Right atrium auricular region (tissue), 2 donors: ENCODE measurements at regions not wholly inside any gene's neighbourhood (a gene's known extent, or its start where the extent isn't known, plus 50 kb on each side); places are given as distances from the start of the nearest gene placed in this dataset.
"Not testable (repeated sequence)": the region's sequence is repeated elsewhere in the genome, so short reads cannot be mapped to it uniquely, and the experiment has no call there.

ENCODE experiments used
- DNase-seq: peaks from one replicate; pipeline ENCODE4 v3.0.0-alpha.2; 2019; ENCODE audit warnings: low spot score
- H3K27ac ChIP-seq, 2 donors: fragments of 200-600 bp; sonication (generic); 1 replicate in 1 of 2; 2 replicates in 1 of 2; pipeline ENCODE4 v1.5.1; 2016 to 2019
- H3K27me3 ChIP-seq, 2 donors: fragments of 200-600 bp; sonication (generic); one replicate each; pipeline versions ENCODE4 v1.5.1 to v1.6.0; 2017 to 2019
- H3K36me3 ChIP-seq: fragments of 200-600 bp; sonication (generic); one replicate; pipeline ENCODE4 v1.5.1; 2016
- H3K4me1 ChIP-seq, 2 donors: fragments of 200-600 bp; sonication (generic); one replicate each; pipeline versions ENCODE4 v1.5.1 to v1.6.0; 2017 to 2019
- H3K4me3 ChIP-seq, 2 donors: fragments of 200-600 bp; sonication (generic); 1 replicate in 1 of 2; 2 replicates in 1 of 2; pipeline ENCODE4 v1.5.1; 2017 to 2019; ENCODE audit warnings: mild to moderate bottlenecking in 1 of 2, moderate library complexity in 1 of 2
- H3K9me3 ChIP-seq, 2 donors: fragments of 200-600 bp; sonication (generic); one replicate each; pipeline ENCODE4 v1.5.1; 2019
- TF ChIP-seq, protein P1 (sequence below), 2 donors: fragments of 200-600 bp; sonication (generic); IDR thresholded peaks; one replicate each; pipeline ENCODE4 v1.5.1; 2019; ENCODE audit warnings: antibody characterized with exemption in 2 of 2

DNA sequence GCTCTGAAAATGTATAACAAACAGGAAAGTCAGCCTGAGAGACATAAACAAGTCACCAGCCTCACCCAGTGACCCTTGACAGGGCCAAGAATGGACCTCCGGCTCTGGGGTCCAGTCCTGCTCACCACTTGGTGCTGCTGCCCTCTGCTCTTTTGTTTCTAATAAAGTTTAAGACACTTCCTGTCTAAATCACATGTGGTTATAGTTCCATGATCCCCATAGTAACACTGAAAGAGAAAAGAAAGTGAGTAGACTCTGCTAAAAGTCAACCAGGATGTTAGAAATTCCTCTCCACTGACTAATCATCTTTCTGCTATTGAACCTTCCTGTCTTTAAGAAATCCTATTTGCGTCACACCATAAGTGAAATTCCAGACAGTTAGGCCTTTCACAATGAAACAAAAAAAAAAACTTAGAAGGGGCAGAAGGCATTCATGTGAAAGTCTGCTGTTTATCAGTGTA is 179.2 kb upstream of the BET1 start:
- Histone ChIP-seq H3K27ac (peak overlapping the region; percentile 71 to 79), H3K27me3 (no peaks in the 10 kb centered on the region), H3K9me3 (no peaks in the 10 kb centered on the region), H3K4me3 (no peak overlapping the region), H3K36me3 (no peaks in the 10 kb centered on the region), H3K4me1 (peaks cover 0 to 6% of the 10 kb centered on the region in 2 donors)
- TF ChIP-seq, protein P1, sequence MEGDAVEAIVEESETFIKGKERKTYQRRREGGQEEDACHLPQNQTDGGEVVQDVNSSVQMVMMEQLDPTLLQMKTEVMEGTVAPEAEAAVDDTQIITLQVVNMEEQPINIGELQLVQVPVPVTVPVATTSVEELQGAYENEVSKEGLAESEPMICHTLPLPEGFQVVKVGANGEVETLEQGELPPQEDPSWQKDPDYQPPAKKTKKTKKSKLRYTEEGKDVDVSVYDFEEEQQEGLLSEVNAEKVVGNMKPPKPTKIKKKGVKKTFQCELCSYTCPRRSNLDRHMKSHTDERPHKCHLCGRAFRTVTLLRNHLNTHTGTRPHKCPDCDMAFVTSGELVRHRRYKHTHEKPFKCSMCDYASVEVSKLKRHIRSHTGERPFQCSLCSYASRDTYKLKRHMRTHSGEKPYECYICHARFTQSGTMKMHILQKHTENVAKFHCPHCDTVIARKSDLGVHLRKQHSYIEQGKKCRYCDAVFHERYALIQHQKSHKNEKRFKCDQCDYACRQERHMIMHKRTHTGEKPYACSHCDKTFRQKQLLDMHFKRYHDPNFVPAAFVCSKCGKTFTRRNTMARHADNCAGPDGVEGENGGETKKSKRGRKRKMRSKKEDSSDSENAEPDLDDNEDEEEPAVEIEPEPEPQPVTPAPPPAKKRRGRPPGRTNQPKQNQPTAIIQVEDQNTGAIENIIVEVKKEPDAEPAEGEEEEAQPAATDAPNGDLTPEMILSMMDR (IDR thresholded peaks at IDR 0.05): no peak
- DNase-seq: no peak

DNA sequence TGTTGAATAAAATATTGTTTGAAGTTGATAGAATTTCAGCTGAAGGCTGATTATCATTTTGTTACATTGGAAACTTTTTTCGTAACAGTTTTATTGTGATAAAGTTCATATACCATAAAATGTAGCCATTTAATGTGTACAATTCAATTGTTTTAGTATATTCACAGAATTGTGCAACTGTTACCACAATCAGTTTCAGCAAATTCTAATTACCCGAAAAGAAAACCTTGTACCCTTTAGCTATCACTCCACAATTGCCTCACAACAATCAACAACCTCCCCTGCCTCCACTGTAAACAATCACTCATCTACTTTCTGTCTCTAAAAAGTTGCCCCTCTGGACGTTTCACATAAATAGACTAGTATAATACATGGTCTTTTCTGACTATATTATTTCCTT is 179.7 kb upstream of the BET1 start:
- peaks cover 0 to 6% of the 10 kb centered on the region in 2 donors for H3K4me1 ChIP-seq
- DNase-seq: no peak
- no peaks in the 10 kb centered on the region for H3K27me3 ChIP-seq
- TF ChIP-seq, protein P1 (IDR thresholded peaks at IDR 0.05): no peak
- H3K4me3 ChIP-seq: no peak overlapping the region
- H3K9me3 ChIP-seq: no peaks in the 10 kb centered on the region
- H3K36me3 ChIP-seq: no peaks in the 10 kb centered on the region
- peak overlapping the region; percentile 32 to 79 for H3K27ac ChIP-seq

DNA sequence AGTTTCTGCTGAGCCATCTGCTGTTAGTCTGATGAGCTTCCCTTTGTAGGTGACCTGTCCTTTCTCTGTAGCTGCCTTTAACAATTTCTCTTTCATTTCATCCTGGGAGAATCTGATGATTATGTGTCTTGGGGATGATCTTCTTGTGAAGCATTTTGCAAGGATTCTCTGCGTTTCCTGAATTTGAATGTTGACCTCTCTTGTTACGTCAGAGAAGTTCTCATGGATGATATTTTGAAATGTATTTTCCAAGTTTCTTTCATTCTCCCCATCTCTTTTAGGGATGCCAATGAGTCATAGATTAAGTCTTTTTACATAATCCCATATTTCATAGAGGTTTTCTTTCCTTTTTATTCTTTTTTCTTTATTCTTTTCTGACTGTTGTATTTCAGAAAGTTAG is 184.2 kb upstream of the BET1 start:
- Histone ChIP-seq H3K27ac (no peak overlapping the region), H3K4me3 (no peak overlapping the region), H3K9me3 (no peaks in the 10 kb centered on the region), H3K27me3 (no peaks in the 10 kb centered on the region), H3K36me3 (no peaks in the 10 kb centered on the region), H3K4me1 (peaks cover 0 to 6% of the 10 kb centered on the region in 2 donors)
- no peak for DNase-seq
- TF ChIP-seq, protein P1 (IDR thresholded peaks at IDR 0.05): no peak

GRCh38 chr7:94190599-94191061 is 186.5 kb upstream of the BET1 start:
- Histone ChIP-seq H3K9me3 (no peaks in the 10 kb centered on the region), H3K4me1 (no peaks in the 10 kb centered on the region), H3K27me3 (no peaks in the 10 kb centered on the region), H3K36me3 (no peaks in the 10 kb centered on the region), H3K4me3 (no peak overlapping the region), H3K27ac (no peak overlapping the region)
- TF ChIP-seq, protein P1 (IDR thresholded peaks at IDR 0.05): no peak
- no peak for DNase-seq

GRCh38 chr7:94194426-94194825 is 190.3 kb upstream of the BET1 start:
- H3K4me3 ChIP-seq, H3K27me3 ChIP-seq, H3K9me3 ChIP-seq, H3K4me1 ChIP-seq, H3K27ac ChIP-seq, DNase-seq, H3K36me3 ChIP-seq: not testable (repeated sequence)

DNA sequence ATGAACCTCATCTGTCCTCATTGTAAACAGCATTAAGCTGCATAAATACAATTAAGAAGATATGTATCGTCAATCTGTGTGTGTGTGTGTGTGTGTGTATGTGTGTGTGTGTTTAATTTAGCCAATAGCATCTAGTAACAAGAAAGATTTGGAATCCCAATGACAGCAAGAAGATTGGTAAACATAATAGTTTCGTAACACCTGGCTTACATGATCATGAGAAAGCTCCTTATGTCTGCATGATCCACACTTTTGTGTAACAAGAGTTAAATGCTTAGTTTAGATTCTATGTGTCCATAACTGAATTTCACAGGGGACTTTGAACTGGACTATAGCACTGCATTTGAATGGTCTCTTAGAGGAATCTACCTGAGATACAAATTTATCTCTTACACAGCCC is 191.0 kb upstream of the BET1 start:
- TF ChIP-seq, protein P1 (IDR thresholded peaks at IDR 0.05): no peak
- DNase-seq: no peak
- H3K4me1 ChIP-seq: no peaks in the 10 kb centered on the region
- no peak overlapping the region for H3K27ac ChIP-seq
- no peaks in the 10 kb centered on the region for H3K9me3 ChIP-seq
- no peaks in the 10 kb centered on the region for H3K36me3 ChIP-seq
- H3K27me3 ChIP-seq: no peaks in the 10 kb centered on the region
- no peak overlapping the region for H3K4me3 ChIP-seq
